GM18505 (cell line): ENCODE measurements at regions not wholly inside any gene's neighbourhood (a gene's known extent, or its start where the extent isn't known, plus 50 kb on each side); places are given as distances from the start of the nearest gene placed in this dataset.

Experiments
- ATAC-seq: cut with Tn5 transposase; IDR thresholded peaks from one replicate; pipeline ENCODE4 v1.9.1; 2021; ENCODE audit not compliant: unreplicated experiment
- POLR2A ChIP-seq: IDR thresholded peaks from 4 replicates; pipeline ENCODE4 v1.6.1; 2011; ENCODE audit warnings: borderline replicate concordance; ENCODE audit not compliant: insufficient read depth, insufficient read length; ENCODE audit errors: extremely low read depth

- no peak for ATAC-seq
- TF ChIP-seq POLR2A: no peak
Measured at GRCh38 chr20:40268321-40269075, 420.5 kb downstream of the MAFB start.

- ATAC-seq: no peak
Measured at GRCh38 chr20:40265825-40266533, 423.1 kb downstream of the MAFB start.

DNA sequence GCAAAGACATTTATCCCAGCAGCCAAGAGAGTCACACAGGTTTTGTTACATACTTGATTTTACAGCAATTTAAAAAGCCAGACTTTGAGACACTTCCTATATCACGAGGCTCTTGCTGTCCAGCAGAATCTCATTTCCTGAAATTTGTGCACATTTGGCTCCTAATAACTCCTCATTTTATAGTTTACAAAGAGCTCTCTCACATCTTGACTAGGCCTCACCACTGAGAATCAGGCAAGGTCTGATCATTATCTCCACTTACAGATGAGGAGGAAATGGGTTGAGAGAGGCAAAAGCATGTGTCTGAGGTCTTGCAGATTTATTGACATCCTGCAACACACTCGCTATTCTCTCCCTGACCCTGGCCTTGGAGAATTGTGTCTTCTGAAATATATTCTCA is 426.8 kb downstream of the MAFB start:
- no peak for ATAC-seq

More at GRCh38 chr20:40265825-40266533, 423.1 kb downstream of the MAFB start:
- no peak for TF ChIP-seq POLR2A

DNA sequence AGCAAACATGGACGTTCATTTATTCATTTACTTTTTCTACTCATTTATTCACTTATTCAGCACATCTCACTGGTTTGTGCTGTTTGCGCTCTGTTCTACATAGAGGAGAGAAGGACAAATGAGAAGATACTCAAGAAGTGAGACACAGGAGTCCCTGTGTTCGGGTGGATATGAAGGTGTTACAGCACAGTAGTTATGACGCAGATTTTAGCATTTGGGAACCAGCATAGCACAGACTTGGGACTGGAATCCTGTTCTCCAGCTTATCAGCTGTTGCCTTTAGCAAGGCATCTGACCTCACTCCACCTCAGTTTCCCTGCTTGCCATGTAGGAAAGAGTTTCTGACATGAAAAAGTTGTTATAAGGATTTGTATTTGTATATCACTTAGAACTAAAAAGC is 430.1 kb downstream of the MAFB start:
- ATAC-seq: no peak
- TF ChIP-seq POLR2A: no peak

More for the DNA sequence above, 426.8 kb downstream of the MAFB start:
- TF ChIP-seq POLR2A: no peak

DNA sequence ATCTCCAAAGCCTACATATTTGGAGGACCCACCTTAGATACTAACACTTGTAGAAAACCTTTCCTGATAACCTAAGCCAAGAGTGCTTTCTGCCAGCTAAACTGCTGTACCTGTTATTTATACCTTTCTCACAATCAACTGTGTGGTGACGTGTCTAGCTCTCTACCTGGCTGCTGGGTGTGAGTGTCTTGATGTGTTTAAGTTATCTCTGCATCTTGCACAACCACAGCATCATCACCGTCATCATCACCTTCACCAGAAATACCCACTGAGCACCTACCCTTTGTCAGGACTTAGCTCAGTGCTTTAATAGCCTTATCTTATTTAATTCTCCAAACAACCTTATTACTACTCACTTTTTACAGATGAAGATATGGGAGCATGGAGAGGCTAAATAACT is 431.3 kb downstream of the MAFB start:
- no peak for TF ChIP-seq POLR2A
- ATAC-seq: no peak

DNA sequence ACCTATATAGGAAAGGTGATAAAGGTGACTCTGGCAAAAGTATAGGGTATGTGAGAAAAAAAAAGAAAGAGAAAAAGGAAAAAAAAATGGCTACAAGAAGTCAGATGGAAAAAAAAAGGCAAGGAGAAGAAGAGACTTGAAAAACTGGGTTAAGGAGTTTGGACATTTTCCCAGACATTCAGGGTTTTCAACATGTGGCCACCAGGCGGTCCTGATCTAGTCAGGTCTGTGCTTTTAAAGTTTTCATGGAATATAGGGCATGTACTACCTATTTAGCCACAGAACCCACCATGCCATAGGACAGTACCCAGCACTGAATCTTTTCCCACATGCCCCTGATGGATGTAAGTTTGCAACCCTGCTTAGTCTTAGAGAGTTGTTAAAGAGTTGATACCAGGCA is 433.7 kb downstream of the MAFB start:
- ATAC-seq: no peak
- no peak for TF ChIP-seq POLR2A

DNA sequence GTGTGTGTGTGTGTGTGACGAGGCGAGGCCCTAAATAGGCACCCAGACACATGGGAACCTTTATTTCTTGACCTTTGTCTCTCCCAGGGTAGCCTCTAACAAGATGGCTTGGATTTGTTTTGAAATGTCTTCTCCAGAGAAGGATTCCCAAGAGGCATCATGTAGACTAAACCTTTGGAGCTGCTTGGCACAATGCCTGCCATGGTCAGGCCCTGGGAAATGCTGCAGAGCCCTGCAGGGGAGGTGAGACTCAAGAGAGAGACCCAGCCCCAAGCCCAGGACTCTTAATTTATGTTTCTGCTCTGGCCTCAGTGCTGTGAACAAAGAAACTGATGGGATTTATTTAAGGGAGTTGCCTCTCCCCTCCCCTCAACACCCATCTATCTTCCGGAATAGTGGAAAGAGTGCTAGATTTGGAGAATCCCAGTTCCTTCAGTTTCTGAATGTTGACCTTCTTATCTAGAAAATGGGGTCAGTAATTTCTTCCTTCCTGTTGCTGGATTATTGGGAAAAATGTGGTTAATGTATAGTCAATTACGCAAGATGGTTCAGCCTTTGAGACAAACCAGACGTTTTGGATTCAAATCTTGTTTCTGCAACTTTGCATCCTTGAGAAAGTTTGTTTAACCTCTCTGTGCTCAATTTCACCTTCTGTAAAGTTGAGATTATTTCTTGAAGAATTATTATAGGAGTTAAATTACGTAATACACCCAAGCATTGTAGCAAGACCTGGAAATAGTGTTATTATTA is 434.8 kb downstream of the MAFB start:
- no peak for TF ChIP-seq POLR2A
- ATAC-seq: no peak

DNA sequence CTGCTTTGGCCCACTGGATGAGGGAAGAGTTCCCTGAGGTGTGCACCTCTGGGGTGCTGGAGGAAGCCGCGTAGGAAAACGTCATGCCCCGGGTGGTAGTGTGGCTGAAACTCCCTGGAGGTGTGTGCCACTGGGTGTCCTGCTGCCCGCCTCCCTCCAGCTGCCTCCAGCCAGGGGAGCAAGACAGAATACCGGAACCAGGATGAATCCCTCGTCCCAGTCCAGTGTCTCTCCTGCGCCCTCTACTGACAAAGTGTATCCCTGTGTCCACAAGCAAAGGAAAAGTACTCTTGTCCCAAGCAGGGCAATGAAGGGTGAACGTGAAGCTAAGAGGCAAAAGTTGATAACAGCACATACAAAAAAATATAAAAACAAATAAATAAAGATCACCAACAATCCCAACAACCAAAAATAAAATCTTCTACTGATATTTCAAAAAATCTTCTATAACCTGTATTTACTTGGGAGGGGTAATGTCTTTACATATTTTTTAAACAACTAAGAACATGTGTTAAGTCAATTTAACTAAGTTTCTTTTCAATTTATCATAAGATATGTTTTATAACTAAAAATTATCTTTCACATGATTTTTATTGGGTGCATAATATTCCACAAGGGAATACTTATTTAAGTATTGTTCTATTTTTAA is 437.6 kb downstream of the MAFB start:
- no peak for TF ChIP-seq POLR2A
- no peak for ATAC-seq

GRCh38 chr20:40249805-40250204 is 439.2 kb downstream of the MAFB start:
- ATAC-seq: no peak
- no peak for TF ChIP-seq POLR2A

DNA sequence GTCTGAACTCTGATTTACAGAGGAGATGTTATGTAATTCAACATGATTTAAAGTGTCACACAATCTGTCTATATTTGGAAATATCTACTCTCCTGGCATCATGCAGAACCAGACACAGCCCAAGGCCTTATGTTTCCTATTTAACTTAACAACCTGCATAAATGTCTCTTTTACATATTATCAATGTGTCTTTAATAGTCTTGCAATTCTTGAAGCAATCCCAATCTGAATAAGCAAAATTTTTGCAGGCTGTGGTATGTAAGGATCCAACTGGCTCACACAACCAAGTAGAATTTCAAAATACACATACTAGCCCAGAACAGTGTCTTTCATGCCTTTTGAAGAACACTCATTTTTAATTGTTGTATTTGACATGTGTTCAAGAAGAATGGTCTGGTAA is 443.2 kb downstream of the MAFB start:
- no peak for ATAC-seq
- no peak for TF ChIP-seq POLR2A

GRCh38 chr20:40244286-40244685 is 444.8 kb downstream of the MAFB start:
- TF ChIP-seq POLR2A: no peak
- ATAC-seq: no peak

- ATAC-seq: no peak
- TF ChIP-seq POLR2A: no peak
Measured at GRCh38 chr20:40241596-40242343, 447.3 kb downstream of the MAFB start.

DNA sequence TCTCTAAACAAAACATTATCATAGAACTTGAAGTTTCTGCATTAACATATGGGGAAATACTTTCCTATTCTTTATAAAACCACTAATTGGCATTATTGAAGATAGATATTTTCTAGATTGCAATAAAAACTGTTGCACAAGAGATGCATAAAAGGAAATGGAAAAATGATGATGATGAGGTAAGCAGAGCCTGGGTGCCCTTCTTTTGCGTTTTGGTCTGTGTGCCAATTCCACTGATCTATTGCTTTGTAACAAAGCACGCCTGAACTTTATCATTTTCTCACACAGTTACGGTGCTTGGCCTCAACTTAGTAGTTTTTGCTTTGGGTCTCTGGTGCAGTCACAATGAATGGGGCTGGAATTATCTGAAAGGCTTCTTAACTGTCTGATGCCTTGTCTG is 450.5 kb downstream of the MAFB start:
- no peak for ATAC-seq
- TF ChIP-seq POLR2A: no peak

DNA sequence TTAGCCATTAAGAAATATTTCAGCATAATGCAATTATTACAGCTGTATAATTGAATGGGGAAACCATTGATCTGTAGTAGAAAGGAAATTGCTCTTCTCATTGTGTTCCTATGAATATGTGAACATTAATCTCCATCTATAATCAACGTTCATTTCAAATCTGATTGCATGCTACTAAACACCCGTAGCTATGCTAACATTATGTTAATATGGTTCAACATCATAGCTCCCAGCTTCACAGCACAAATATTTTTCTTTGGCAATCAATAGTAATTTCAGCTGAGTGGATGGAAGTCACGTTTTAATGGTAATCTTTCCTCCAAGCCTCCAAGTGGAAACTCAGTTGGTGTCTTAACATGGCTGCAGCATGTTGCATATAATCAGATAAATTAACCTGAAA is 454.4 kb downstream of the MAFB start:
- no peak for TF ChIP-seq POLR2A
- ATAC-seq: no peak
